H1 (cell line): ENCODE measurements at regions not wholly inside any gene's neighbourhood (a gene's known extent, or its start where the extent isn't known, plus 50 kb on each side); places are given as distances from the start of the nearest gene placed in this dataset.

Experiments used
- BACH1 ChIP-seq: IDR thresholded peaks from 2 replicates; pipeline ENCODE4 v1.6.1; 2012; ENCODE audit warnings: low read length, improper control_type of control experiment
- BCL11A ChIP-seq, 2 experiments: IDR thresholded peaks; one replicate each; pipeline ENCODE4 v1.6.1; 2011; ENCODE audit warnings: low read depth in 2 of 2, low read length in 2 of 2, mild to moderate bottlenecking in 2 of 2
- BRCA1 ChIP-seq: IDR thresholded peaks from 2 replicates; pipeline ENCODE4 v1.6.1; 2012; ENCODE audit warnings: low read depth, low read length, improper control_type of control experiment
- CEBPB ChIP-seq: IDR thresholded peaks from 2 replicates; pipeline ENCODE4 v1.6.1; 2012; ENCODE audit warnings: low read depth, low read length
- EZH2 ChIP-seq: fragments of 200-600 bp; sonication (generic); IDR thresholded peaks from 2 replicates; pipeline ENCODE4 v1.7.1; 2012; ENCODE audit warnings: low read depth, mild to moderate bottlenecking, moderate library complexity, low read length, inconsistent platforms; ENCODE audit not compliant: severe bottlenecking
- FOSL1 ChIP-seq: IDR thresholded peaks from 2 replicates; pipeline ENCODE4 v1.6.1; 2011; ENCODE audit warnings: mild to moderate bottlenecking, low read depth, low read length, moderate library complexity; ENCODE audit not compliant: insufficient read depth
- GTF2F1 ChIP-seq: IDR thresholded peaks from 2 replicates; pipeline ENCODE4 v1.6.1; 2012; ENCODE audit warnings: low read depth, low read length, improper control_type of control experiment, borderline replicate concordance
- HDAC6 ChIP-seq: IDR thresholded peaks from one replicate; pipeline ENCODE4 v1.7.1; 2012; ENCODE audit warnings: low read depth, mild to moderate bottlenecking, inconsistent platforms, low read length, moderate library complexity
- JUN ChIP-seq: IDR thresholded peaks from 2 replicates; pipeline ENCODE4 v1.6.1; 2011; ENCODE audit warnings: low read depth, mild to moderate bottlenecking, improper control_type of control experiment, low read length
- JUND ChIP-seq: IDR thresholded peaks from 2 replicates; pipeline ENCODE4 v1.6.1; 2011; ENCODE audit warnings: mild to moderate bottlenecking, improper control_type of control experiment, low read length
- KDM4A ChIP-seq: IDR thresholded peaks from one replicate; pipeline ENCODE4 v1.7.1; 2012; ENCODE audit warnings: low read depth, mild to moderate bottlenecking, moderate library complexity, low read length, inconsistent platforms; ENCODE audit not compliant: severe bottlenecking
- MAFK ChIP-seq: IDR thresholded peaks from 2 replicates; pipeline ENCODE4 v1.6.1; 2012; ENCODE audit warnings: low read depth, mild to moderate bottlenecking, improper control_type of control experiment, low read length
- NANOG ChIP-seq: IDR thresholded peaks from 2 replicates; pipeline ENCODE4 v1.6.1; 2011; ENCODE audit warnings: low read length, low read depth, mild to moderate bottlenecking, inconsistent platforms; ENCODE audit not compliant: insufficient read depth, poor library complexity, severe bottlenecking
- PHF8 ChIP-seq: fragments of 200-600 bp; sonication (generic); conservative IDR thresholded peaks from 2 replicates; pipeline ENCODE4 v1.7.1; 2012; ENCODE audit warnings: low read depth, mild to moderate bottlenecking, inconsistent platforms, low read length, moderate library complexity
- RAD21 ChIP-seq, 2 experiments: IDR thresholded peaks in 1 of 2; conservative IDR thresholded peaks in 1 of 2; 2 replicates each; pipeline ENCODE4 v1.6.1; 2011; ENCODE audit warnings: low read depth in 2 of 2, low read length in 2 of 2, improper control_type of control experiment in 1 of 2, inconsistent platforms in 1 of 2, mild to moderate bottlenecking in 1 of 2, moderate library complexity in 1 of 2
- SP1 ChIP-seq: IDR thresholded peaks from 2 replicates; pipeline ENCODE4 v1.6.1; 2011; ENCODE audit warnings: low read depth, low read length
- SP4 ChIP-seq: IDR thresholded peaks from 2 replicates; pipeline ENCODE4 v1.6.1; 2012; ENCODE audit warnings: low read length, inconsistent platforms
- SUZ12 ChIP-seq: fragments of 200-600 bp; sonication (generic); IDR thresholded peaks from 2 replicates; pipeline ENCODE4 v1.6.1; 2012; ENCODE audit warnings: mild to moderate bottlenecking, inconsistent platforms, low read length, moderate library complexity, mixed read lengths
- TBP ChIP-seq: IDR thresholded peaks from 2 replicates; pipeline ENCODE4 v1.6.1; 2011; ENCODE audit warnings: low read depth, low read length, improper control_type of control experiment
- ZNF274 ChIP-seq: IDR thresholded peaks from 2 replicates; pipeline ENCODE4 v1.7.0; 2012; ENCODE audit warnings: low read length, borderline replicate concordance; ENCODE audit errors: extremely low read depth

GRCh38 chr14:34059925-34060650, 109.2 kb upstream of the EGLN3 start (continued):
- TF ChIP-seq JUND (peak; percentile 73; the same call in 1 of the 2 replicates), TBP (peak; percentile 58; the same call in 1 of the 2 replicates), RAD21 (IDR thresholded peaks at IDR 0.05 in 1 of 2, conservative IDR thresholded peaks at IDR 0.05 in 1 of 2; ENCODE audit: low read depth in 2 of 2, low read length in 2 of 2) (no peak), BACH1 (peak; percentile 96), ZNF274 (no peak), CEBPB (no peak), KDM4A (peak; percentile 98), BCL11A (IDR thresholded peaks at IDR 0.05; ENCODE audit: low read depth in 2 of 2, low read length in 2 of 2) (no peak), FOSL1 (no peak), GTF2F1 (no peak), BRCA1 (no peak), JUN (no peak), EZH2 (peak; percentile 56), PHF8 (peak; percentile 70), NANOG (no peak), SP1 (no peak), SP4 (no peak), MAFK (peak; percentile 81; the same call in 1 of the 2 replicates), SUZ12 (0 out of 2 replicates have a peak, but pooled peaks have one; percentile 21), HDAC6 (no peak)
